GM12878 (cell line): ENCODE measurements at regions not wholly inside any gene's neighbourhood (a gene's known extent, or its start where the extent isn't known, plus 50 kb on each side); places are given as distances from the start of the nearest gene placed in this dataset.

Experiments
- ATAC-seq: fragments of 200-7000 bp; cut with Tn5 transposase; 3 replicates; pipeline ENCODE4 v1.9.1; 2020; ENCODE audit warnings: mild to moderate bottlenecking, moderate library complexity
- BruUV-seq: library from RNA; stranded (reverse); fragments of 400-500 nt; replicated peaks from 2 replicates; lab custom pipeline; 2021; lab: Mats Ljungman, UMichigan
- CTCF ChIA-PET: fragments of 300-600 bp; sonication (Branson Sonifier 250); formaldehyde crosslinking; extraction: SDS; loops from one replicate; lab custom pipeline; 2021; ENCODE audit warnings: inconsistent platforms; lab: Yijun Ruan, JAX
- POLR2A ChIA-PET: fragments of 350-600 bp; formaldehyde crosslinking; extraction: SDS; loops from one replicate; lab custom pipeline; 2021; ENCODE audit warnings: inconsistent platforms; lab: Charles Lee
- RAD21 ChIA-PET: fragments of 300-600 bp; sonication (Branson Sonifier 250); formaldehyde crosslinking; loops from one replicate; lab custom pipeline; 2023; ENCODE audit warnings: antibody characterized with exemption; ENCODE audit not compliant: unreplicated experiment; lab: Charles Lee
- SMC1A ChIA-PET: fragments of 300-600 bp; sonication (Branson Sonifier 250); formaldehyde crosslinking; loops from one replicate; lab custom pipeline; 2023; ENCODE audit not compliant: unreplicated experiment, uncharacterized antibody; lab: Charles Lee
- DNase-seq: peaks from one replicate; pipeline ENCODE4 v3.0.0-alpha.2; 2011; ENCODE audit warnings: low read depth, low spot score
- FAIRE-seq: peaks from 3 replicates; lab custom pipeline; 2011; peaks lifted over from hg19 to GRCh38; lab: Jason Lieb, UNC
- H2AFZ ChIP-seq: 2 replicates; pipeline ENCODE4 v1.6.0; 2011; ENCODE audit warnings: low read depth, low read length, control low read depth; ENCODE audit not compliant: control insufficient read depth
- H3K27ac ChIP-seq: 2 replicates; pipeline ENCODE4 v1.5.1; 2011; ENCODE audit warnings: control low read depth; ENCODE audit not compliant: control insufficient read depth, insufficient read depth
- H3K27me3 ChIP-seq, 2 experiments: replicated peaks in 1 of 2; 2 replicates each; pipeline versions ENCODE4 v1.6.0 to v1.6.1; 2011; ENCODE audit warnings: low read length in 1 of 2; ENCODE audit not compliant: control insufficient read depth in 2 of 2, insufficient read depth in 2 of 2
- H3K36me3 ChIP-seq, 2 experiments: 2 replicates each; pipeline ENCODE4 v1.5.1; 2011; ENCODE audit warnings: low read length in 1 of 2; ENCODE audit not compliant: control insufficient read depth in 2 of 2, insufficient read depth in 2 of 2
- H3K4me1 ChIP-seq: 2 replicates; pipeline ENCODE4 v1.6.1; 2011; ENCODE audit warnings: mild to moderate bottlenecking, low read length, moderate library complexity, mixed read lengths; ENCODE audit not compliant: control insufficient read depth, insufficient read depth
- H3K4me2 ChIP-seq: 2 replicates; pipeline ENCODE4 v1.6.0; 2011; ENCODE audit warnings: control low read depth; ENCODE audit not compliant: control insufficient read depth, insufficient read depth
- H3K4me3 ChIP-seq: fragments of 200-600 bp; sonication (generic); 2 replicates; pipeline ENCODE4 v1.5.1; 2016
- H3K79me2 ChIP-seq: 2 replicates; pipeline ENCODE4 v1.6.0; 2011; ENCODE audit warnings: low read length; ENCODE audit not compliant: control insufficient read depth, insufficient read depth
- H3K9ac ChIP-seq: 2 replicates; pipeline ENCODE4 v1.8.0; 2011; ENCODE audit warnings: low read length, control low read depth, mixed read lengths; ENCODE audit not compliant: control insufficient read depth, insufficient read depth
- H3K9me3 ChIP-seq: replicated peaks from 3 replicates; pipeline ENCODE4 v1.5.1; 2011; ENCODE audit warnings: mild to moderate bottlenecking, low read length; ENCODE audit not compliant: control insufficient read depth, insufficient read depth
- H4K20me1 ChIP-seq: 2 replicates; pipeline ENCODE4 v1.6.0; 2011; ENCODE audit not compliant: control insufficient read depth, insufficient read depth
- CREB1 ChIP-seq: IDR thresholded peaks from 2 replicates; pipeline ENCODE4 v1.6.1; 2012; ENCODE audit warnings: low read depth, mild to moderate bottlenecking, inconsistent platforms
- CREM ChIP-seq: IDR thresholded peaks from 2 replicates; pipeline ENCODE4 v1.6.1; 2014; ENCODE audit warnings: antibody characterized with exemption, low read depth
- EED ChIP-seq: sonication (generic); IDR thresholded peaks from 2 replicates; pipeline ENCODE4 v1.6.1; 2016; ENCODE audit warnings: antibody characterized with exemption, low read depth
- EP300 ChIP-seq, 2 experiments: fragments of 150-350 bp in 1 of 2; IDR thresholded peaks; 2 replicates each; pipeline ENCODE4 v1.6.1; 2011 to 2012; ENCODE audit warnings: low read depth in 2 of 2, low read length in 2 of 2, borderline replicate concordance in 1 of 2, improper control_type of control experiment in 1 of 2, inconsistent platforms in 1 of 2; ENCODE audit not compliant: control insufficient read depth in 1 of 2
- ETV6 ChIP-seq, 2 experiments: fragments of 450-650 bp in 1 of 2; IDR thresholded peaks in 1 of 2; conservative IDR thresholded peaks in 1 of 2; 2 replicates each; pipeline ENCODE4 v1.6.1; 2014; ENCODE audit warnings: antibody characterized with exemption in 1 of 2, borderline replicate concordance in 1 of 2, low read depth in 1 of 2, mild to moderate bottlenecking in 1 of 2, moderate library complexity in 1 of 2
- JUNB ChIP-seq: IDR thresholded peaks from 2 replicates; pipeline ENCODE4 v1.6.1; 2016; ENCODE audit warnings: antibody characterized with exemption, mild to moderate bottlenecking
- MTA3 ChIP-seq: IDR thresholded peaks from 2 replicates; pipeline ENCODE4 v1.6.1; 2012; ENCODE audit warnings: low read length, inconsistent platforms, borderline replicate concordance
- PML ChIP-seq: IDR thresholded peaks from 2 replicates; pipeline ENCODE4 v1.6.1; 2012; ENCODE audit warnings: low read length, inconsistent platforms
- POLR2AphosphoS2 ChIP-seq: IDR thresholded peaks from 2 replicates; pipeline ENCODE4 v1.6.1; 2011; ENCODE audit warnings: low read depth, mild to moderate bottlenecking, low read length, improper control_type of control experiment, moderate library complexity
- RAD21 ChIP-seq: IDR thresholded peaks from 2 replicates; pipeline ENCODE4 v1.6.1; 2011; ENCODE audit warnings: mild to moderate bottlenecking, low read depth, low read length, moderate library complexity; ENCODE audit not compliant: insufficient read depth
- RELA ChIP-seq: fragments of 450-650 bp; IDR thresholded peaks from 2 replicates; pipeline ENCODE4 v1.8.0; 2014; ENCODE audit warnings: borderline replicate concordance; ENCODE audit not compliant: partially characterized antibody
- SIX5 ChIP-seq: IDR thresholded peaks from 2 replicates; pipeline ENCODE4 v1.6.1; 2011; ENCODE audit warnings: mild to moderate bottlenecking, low read depth, low read length, moderate library complexity; ENCODE audit not compliant: severe bottlenecking
- SKIL ChIP-seq: fragments of 450-650 bp; IDR thresholded peaks from 2 replicates; pipeline ENCODE4 v1.6.1; 2017; ENCODE audit warnings: mild to moderate bottlenecking, low read depth, inconsistent platforms; ENCODE audit not compliant: poor library complexity, severe bottlenecking
- SUPT20H ChIP-seq: IDR thresholded peaks from 2 replicates; pipeline ENCODE4 v1.6.1; 2011; ENCODE audit warnings: low read depth, mild to moderate bottlenecking, low read length, moderate library complexity, borderline replicate concordance; ENCODE audit not compliant: control insufficient read depth
- ZBTB33 ChIP-seq: fragments of 450-650 bp; IDR thresholded peaks from 2 replicates; pipeline ENCODE4 v1.6.1; 2017; ENCODE audit warnings: mild to moderate bottlenecking
- ZNF687 ChIP-seq: fragments of 450-650 bp; IDR thresholded peaks from 2 replicates; pipeline ENCODE4 v1.6.1; 2017; ENCODE audit warnings: mild to moderate bottlenecking, moderate library complexity
- WGBS: methylation state at CpG from one replicate; pipeline ENCODE4 v1.1.6; 2016; ENCODE audit warnings: low lambda C conversion rate; ENCODE audit not compliant: insufficient replicate concordance, insufficient coverage; ENCODE audit errors: missing lambda C conversion rate; 5-methylcytosine and 5-hydroxymethylcytosine counted together
- in situ Hi-C: fragments of 300-500 bp; cut with MboI; formaldehyde crosslinking; loops from 9 replicates; pipeline ENCODE4 v1.14.3; 2018; ENCODE audit warnings: mixed read lengths
- intact Hi-C: fragments of 100-400 bp; cut with micrococcal nuclease; formaldehyde crosslinking; loops from one replicate; pipeline ENCODE4 v1.14.2; 2022; ENCODE audit not compliant: unreplicated experiment

- TF ChIP-seq POLR2AphosphoS2 (no peak), MTA3 (no peak), ZNF687 (no peak), EP300 (IDR thresholded peaks at IDR 0.05; ENCODE audit: borderline replicate concordance in 1 of 2, control insufficient read depth in 1 of 2, low read depth in 2 of 2, low read length in 2 of 2) (no peak), SUPT20H (no peak), CREB1 (no peak)
These were observed 209.5 kb downstream of the RBM19 start (continued) for GRCh38 chr12:113756609-113757008.

- in situ Hi-C loops (no loop called here), intact Hi-C loops (no loop called here)
- DNase-seq (no peak), FAIRE-seq (no peak), ATAC-seq (no peak)
- Histone ChIP-seq H3K27me3 (peaks cover 0 to 5% of the 10 kb centered on the region in 2 experiments; a peak in 3 of 4 replicates), H3K9ac (no peak overlapping the region), H3K4me3 (no peak overlapping the region), H3K27ac (no peak overlapping the region), H3K4me2 (no peak overlapping the region), H3K36me3 (no peaks in the 10 kb centered on the region), H4K20me1 (no peaks in the 10 kb centered on the region), H3K79me2 (no peaks in the 10 kb centered on the region), H3K4me1 (no peaks in the 10 kb centered on the region), H3K9me3 (no peaks in the 10 kb centered on the region), H2AFZ (no peak overlapping the region)
- ChIA-PET POLR2A (no interaction called here), CTCF (no interaction called here), SMC1A (no interaction called here), RAD21 (no interaction called here)
- TF ChIP-seq SKIL (no peak), PML (no peak), CREM (no peak), ZBTB33 (no peak), EED (no peak), RAD21 (no peak), RELA (no peak), SIX5 (no peak), JUNB (no peak), ETV6 (conservative IDR thresholded peaks at IDR 0.05 in 1 of 2, IDR thresholded peaks at IDR 0.05 in 1 of 2; ENCODE audit: borderline replicate concordance in 1 of 2, low read depth in 1 of 2) (no peak)
- no TSS peak for BruUV-seq
- WGBS = 11% methylated on average over 5 of the region's 5 CpGs
These were observed 211.0 kb downstream of the RBM19 start for GRCh38 chr12:113755098-113755497.
